K562 (cell line): ENCODE measurements at regions not wholly inside any gene's neighbourhood (a gene's known extent, or its start where the extent isn't known, plus 50 kb on each side); places are given as distances from the start of the nearest gene placed in this dataset.

Experiments used
- EGR1 ChIP-seq: fragments of 450-650 bp; conservative IDR thresholded peaks from 2 replicates; pipeline ENCODE4 v1.6.1; 2017; ENCODE audit warnings: mild to moderate bottlenecking
- MTA1 ChIP-seq: fragments of 450-650 bp; IDR thresholded peaks from 2 replicates; pipeline ENCODE4 v1.6.1; 2017; ENCODE audit warnings: borderline replicate concordance
- ZZZ3 ChIP-seq: fragments of 450-650 bp; IDR thresholded peaks from 2 replicates; pipeline ENCODE4 v1.6.1; 2016; ENCODE audit warnings: antibody characterized with exemption, mild to moderate bottlenecking, moderate library complexity
- TF ChIP-seq, protein P1 (sequence below): fragments of 450-650 bp; formaldehyde crosslinking; IDR thresholded peaks from 2 replicates; pipeline ENCODE4 v1.4.0; 2022; ENCODE audit warnings: mild to moderate bottlenecking, moderate library complexity

GRCh38 chr17:70318051-70318450, 148.7 kb downstream of the KCNJ2 start:
- no peak for TF ChIP-seq MTA1
- TF ChIP-seq, protein P1, sequence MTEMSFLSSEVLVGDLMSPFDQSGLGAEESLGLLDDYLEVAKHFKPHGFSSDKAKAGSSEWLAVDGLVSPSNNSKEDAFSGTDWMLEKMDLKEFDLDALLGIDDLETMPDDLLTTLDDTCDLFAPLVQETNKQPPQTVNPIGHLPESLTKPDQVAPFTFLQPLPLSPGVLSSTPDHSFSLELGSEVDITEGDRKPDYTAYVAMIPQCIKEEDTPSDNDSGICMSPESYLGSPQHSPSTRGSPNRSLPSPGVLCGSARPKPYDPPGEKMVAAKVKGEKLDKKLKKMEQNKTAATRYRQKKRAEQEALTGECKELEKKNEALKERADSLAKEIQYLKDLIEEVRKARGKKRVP (CRISPR knock-in tag) = no peak
- no peak for TF ChIP-seq EGR1
- no peak for TF ChIP-seq ZZZ3
